ACC112 (cell line): ENCODE measurements at regions not wholly inside any gene's neighbourhood (a gene's known extent, or its start where the extent isn't known, plus 50 kb on each side); places are given as distances from the start of the nearest gene placed in this dataset.

Experiments used
- H2AFZ ChIP-seq: fragments of 200-600 bp; sonication (generic); one replicate; pipeline ENCODE4 v1.6.0; 2017; ENCODE audit warnings: antibody characterized with exemption, low read length; ENCODE audit not compliant: unreplicated experiment
- H3K27ac ChIP-seq: fragments of 200-600 bp; sonication (generic); 2 replicates; pipeline ENCODE4 v1.5.1; 2014; ENCODE audit warnings: low read depth, mild to moderate bottlenecking, antibody characterized with exemption, low read length, moderate library complexity
- H3K27me3 ChIP-seq: fragments of 200-600 bp; sonication (generic); 2 replicates; pipeline ENCODE4 v1.6.1; 2014; ENCODE audit warnings: mild to moderate bottlenecking, antibody characterized with exemption, low read length, moderate library complexity, mixed read lengths; ENCODE audit not compliant: insufficient read depth
- H3K36me3 ChIP-seq: fragments of 200-600 bp; sonication (generic); 2 replicates; pipeline ENCODE4 v1.6.1; 2016; ENCODE audit warnings: mild to moderate bottlenecking, antibody characterized with exemption, low read length, moderate library complexity, mixed read lengths; ENCODE audit not compliant: insufficient read depth
- H3K4me1 ChIP-seq: fragments of 200-600 bp; sonication (generic); one replicate; pipeline ENCODE4 v1.6.1; 2016; ENCODE audit warnings: low read length, mixed read lengths; ENCODE audit not compliant: insufficient read depth, unreplicated experiment, control insufficient read depth
- H3K4me3 ChIP-seq: fragments of 200-600 bp; sonication (generic); 2 replicates; pipeline ENCODE4 v1.5.1; 2014; ENCODE audit warnings: mild to moderate bottlenecking, low read depth, low read length
- H3K79me2 ChIP-seq: fragments of 200-600 bp; sonication (generic); one replicate; pipeline ENCODE4 v1.6.0; 2016; ENCODE audit warnings: low read length; ENCODE audit not compliant: control insufficient read depth, unreplicated experiment, insufficient read depth

DNA sequence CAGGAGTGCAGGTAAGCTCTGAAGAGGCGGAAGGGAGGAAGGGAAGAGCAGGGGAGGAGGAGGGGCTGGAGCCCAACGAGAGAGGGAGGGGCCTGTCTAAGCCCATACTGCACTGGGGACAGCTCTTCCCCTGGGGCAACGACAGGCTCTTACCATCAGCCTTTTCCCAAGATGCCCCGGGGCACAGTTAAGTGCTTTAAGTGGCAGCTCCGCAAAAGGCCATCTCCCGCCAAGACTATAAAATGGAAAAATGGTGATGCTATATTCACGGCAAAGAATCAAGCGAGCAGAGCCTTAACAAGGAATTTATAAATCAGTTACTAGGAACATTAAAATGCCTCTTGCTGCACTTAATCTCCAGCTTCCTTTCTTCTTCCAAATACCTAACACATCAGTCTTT, 110.2 kb upstream of the NLRP1 start:
- H3K4me1 ChIP-seq = no peaks in the 10 kb centered on the region
- H3K79me2 ChIP-seq = no peaks in the 10 kb centered on the region
- H2AFZ ChIP-seq = no peak overlapping the region
- H3K4me3 ChIP-seq = no peak overlapping the region
- H3K27ac ChIP-seq = no peak overlapping the region
- no peaks in the 10 kb centered on the region for H3K36me3 ChIP-seq
- peaks cover 56% of the 10 kb centered on the region for H3K27me3 ChIP-seq

GRCh38 chr17:5695480-5695879, 111.2 kb upstream of the NLRP1 start:
- Histone ChIP-seq H3K27ac (no peak overlapping the region), H3K4me1 (no peaks in the 10 kb centered on the region), H3K27me3 (peaks cover 65% of the 10 kb centered on the region), H3K36me3 (no peaks in the 10 kb centered on the region), H3K79me2 (no peaks in the 10 kb centered on the region), H2AFZ (no peak overlapping the region), H3K4me3 (no peak overlapping the region)

GRCh38 chr17:5698959-5699358, 114.7 kb upstream of the NLRP1 start:
- Histone ChIP-seq H3K36me3 (no peaks in the 10 kb centered on the region), H3K27ac (no peak overlapping the region), H2AFZ (no peak overlapping the region), H3K79me2 (no peaks in the 10 kb centered on the region), H3K27me3 (peaks cover 87% of the 10 kb centered on the region), H3K4me3 (no peak overlapping the region), H3K4me1 (no peaks in the 10 kb centered on the region)

DNA sequence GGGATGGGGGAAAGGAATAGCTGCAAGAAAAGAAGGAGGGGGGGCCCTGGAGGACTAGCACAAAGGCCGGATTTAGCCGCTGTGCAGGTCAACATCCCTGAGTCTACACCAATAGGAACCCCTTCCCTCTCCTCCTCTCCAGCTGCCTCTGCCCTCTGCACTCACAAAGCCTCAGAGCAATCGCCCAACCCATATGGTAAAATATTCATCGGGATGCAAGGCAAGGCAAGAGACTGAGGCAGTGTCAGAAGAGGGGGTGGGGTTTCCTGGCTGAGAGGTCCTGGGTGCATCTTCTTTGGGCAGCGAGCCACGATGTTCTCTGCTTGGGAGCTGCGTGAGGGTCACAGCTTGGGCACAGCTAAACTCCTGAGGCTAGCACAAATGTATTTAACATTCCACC, 115.5 kb upstream of the NLRP1 start:
- no peaks in the 10 kb centered on the region for H3K79me2 ChIP-seq
- H3K27me3 ChIP-seq = peaks cover 83% of the 10 kb centered on the region
- no peak overlapping the region for H3K4me3 ChIP-seq
- H3K36me3 ChIP-seq = no peaks in the 10 kb centered on the region
- H2AFZ ChIP-seq = no peak overlapping the region
- no peaks in the 10 kb centered on the region for H3K4me1 ChIP-seq
- H3K27ac ChIP-seq = no peak overlapping the region

DNA sequence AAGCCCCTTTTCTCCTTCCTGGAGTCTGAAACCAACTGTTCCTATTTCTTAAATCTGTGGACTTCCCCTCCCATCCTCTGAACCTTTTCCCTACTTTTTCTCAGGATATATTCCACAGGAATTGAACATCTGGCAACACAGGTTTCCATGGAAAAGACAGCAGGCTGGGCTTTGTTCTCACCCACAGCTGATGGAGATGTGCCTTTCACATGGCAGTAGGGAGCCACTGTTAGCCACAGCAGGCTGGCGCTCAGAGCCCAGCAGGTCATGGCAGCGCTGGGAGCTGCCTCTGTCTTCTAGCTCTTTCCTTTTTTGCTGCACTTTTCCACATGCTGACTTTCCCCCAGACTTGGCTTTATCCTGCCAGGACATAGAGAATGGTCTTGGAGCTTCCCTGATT, 116.4 kb upstream of the NLRP1 start:
- no peak overlapping the region for H2AFZ ChIP-seq
- no peak overlapping the region for H3K27ac ChIP-seq
- no peaks in the 10 kb centered on the region for H3K4me1 ChIP-seq
- H3K4me3 ChIP-seq = no peak overlapping the region
- H3K27me3 ChIP-seq = peaks cover 84% of the 10 kb centered on the region
- no peaks in the 10 kb centered on the region for H3K79me2 ChIP-seq
- no peaks in the 10 kb centered on the region for H3K36me3 ChIP-seq

DNA sequence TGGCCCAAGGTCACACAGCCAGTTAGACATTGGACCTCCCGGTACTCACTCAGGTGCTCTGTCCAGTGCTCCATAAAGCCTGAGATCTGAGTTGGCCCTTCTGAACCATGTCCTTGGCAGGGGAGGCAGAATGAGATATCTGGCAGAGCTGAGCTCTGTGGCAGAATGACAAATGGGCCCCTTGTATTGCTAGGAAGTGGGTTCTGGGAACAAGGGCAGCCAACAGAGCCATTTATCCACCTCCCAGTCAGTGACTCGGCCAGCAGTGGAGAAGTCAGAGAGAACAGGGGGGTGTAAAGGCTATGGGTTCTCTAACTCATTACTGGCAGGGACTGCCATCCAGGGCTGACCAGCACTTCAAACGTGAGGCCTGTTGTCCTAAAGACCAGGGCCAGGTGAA, 117.1 kb upstream of the NLRP1 start:
- H3K36me3 ChIP-seq = no peaks in the 10 kb centered on the region
- H3K27me3 ChIP-seq = peaks cover 83% of the 10 kb centered on the region
- H3K79me2 ChIP-seq = no peaks in the 10 kb centered on the region
- H3K27ac ChIP-seq = no peak overlapping the region
- no peaks in the 10 kb centered on the region for H3K4me1 ChIP-seq
- no peak overlapping the region for H3K4me3 ChIP-seq
- H2AFZ ChIP-seq = no peak overlapping the region

- no peaks in the 10 kb centered on the region for H3K36me3 ChIP-seq
- no peak overlapping the region for H2AFZ ChIP-seq
- no peak overlapping the region for H3K27ac ChIP-seq
- peaks cover 70% of the 10 kb centered on the region for H3K27me3 ChIP-seq
- no peak overlapping the region for H3K4me3 ChIP-seq
- no peaks in the 10 kb centered on the region for H3K79me2 ChIP-seq
- H3K4me1 ChIP-seq = no peaks in the 10 kb centered on the region
These were observed 118.7 kb upstream of the NLRP1 start for GRCh38 chr17:5702951-5703510.

- H3K36me3 ChIP-seq = no peaks in the 10 kb centered on the region
- H2AFZ ChIP-seq = no peak overlapping the region
- H3K4me1 ChIP-seq = no peaks in the 10 kb centered on the region
- no peaks in the 10 kb centered on the region for H3K79me2 ChIP-seq
- peaks cover 70% of the 10 kb centered on the region for H3K27me3 ChIP-seq
- no peak overlapping the region for H3K27ac ChIP-seq
- no peak overlapping the region for H3K4me3 ChIP-seq
These were observed 119.4 kb upstream of the NLRP1 start for GRCh38 chr17:5703736-5704135.

DNA sequence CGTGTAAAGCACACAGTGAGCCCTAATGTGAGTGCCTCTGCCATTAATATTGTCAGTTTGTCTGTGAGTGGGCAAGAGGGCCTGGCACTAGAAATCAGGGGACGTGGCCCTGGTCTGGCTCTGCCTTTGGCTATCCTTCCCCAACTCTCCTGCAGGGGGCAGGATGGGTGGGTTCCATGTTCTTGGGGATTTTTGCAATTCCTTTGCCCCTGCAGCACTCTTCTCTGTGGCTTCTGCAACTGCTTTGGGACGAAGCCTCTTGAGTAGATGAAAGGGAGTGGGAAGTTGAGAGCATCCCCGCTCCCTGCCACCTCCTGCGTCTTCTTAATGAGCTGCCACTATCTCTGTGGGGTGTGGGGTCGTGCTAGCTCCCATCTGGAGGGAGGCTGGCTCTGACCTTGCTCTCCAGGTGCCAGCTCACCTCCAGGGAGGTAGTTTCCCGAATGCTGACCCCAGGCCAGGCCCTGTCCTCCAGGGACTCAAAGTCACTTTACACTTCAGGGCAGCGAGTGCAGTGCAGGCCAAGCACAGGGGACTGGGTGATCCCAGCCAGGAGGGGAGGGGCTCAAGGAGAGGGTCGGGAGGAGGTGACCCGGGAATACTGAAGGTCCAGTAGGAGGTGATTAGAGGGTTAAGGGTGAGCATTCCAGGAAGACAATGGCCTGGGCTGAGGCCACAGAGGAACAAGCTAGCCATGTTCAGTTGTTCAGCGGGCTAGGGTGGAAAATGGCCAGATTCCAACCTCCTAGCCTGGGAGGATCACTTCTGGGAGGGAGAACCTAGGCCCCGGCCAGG, 121.0 kb upstream of the NLRP1 start:
- H2AFZ ChIP-seq = no peak overlapping the region
- H3K27ac ChIP-seq = no peak overlapping the region

GRCh38 chr17:5705876-5706576, 121.7 kb upstream of the NLRP1 start:
- no peaks in the 10 kb centered on the region for H3K79me2 ChIP-seq
- H3K36me3 ChIP-seq = no peaks in the 10 kb centered on the region
- H3K4me3 ChIP-seq = no peak overlapping the region
- peaks cover 67% of the 10 kb centered on the region for H3K27me3 ChIP-seq
- H3K4me1 ChIP-seq = no peaks in the 10 kb centered on the region
- no peak overlapping the region for H3K27ac ChIP-seq
- no peak overlapping the region for H2AFZ ChIP-seq

More for the DNA sequence above, 121.0 kb upstream of the NLRP1 start:
- Histone ChIP-seq H3K27me3 (peaks cover 67% of the 10 kb centered on the region), H3K4me3 (no peak overlapping the region), H3K4me1 (no peaks in the 10 kb centered on the region), H3K79me2 (no peaks in the 10 kb centered on the region), H3K36me3 (no peaks in the 10 kb centered on the region)
